EH (cell line): ENCODE measurements at regions not wholly inside any gene's neighbourhood (a gene's known extent, or its start where the extent isn't known, plus 50 kb on each side); places are given as distances from the start of the nearest gene placed in this dataset.
"Not testable (repeated sequence)": the region's sequence is repeated elsewhere in the genome, so short reads cannot be mapped to it uniquely, and the experiment has no call there.

ENCODE experiments used
- DNase-seq: peaks from one replicate; pipeline ENCODE4 v3.0.0-alpha.2; 2015; ENCODE audit warnings: low read depth

DNA sequence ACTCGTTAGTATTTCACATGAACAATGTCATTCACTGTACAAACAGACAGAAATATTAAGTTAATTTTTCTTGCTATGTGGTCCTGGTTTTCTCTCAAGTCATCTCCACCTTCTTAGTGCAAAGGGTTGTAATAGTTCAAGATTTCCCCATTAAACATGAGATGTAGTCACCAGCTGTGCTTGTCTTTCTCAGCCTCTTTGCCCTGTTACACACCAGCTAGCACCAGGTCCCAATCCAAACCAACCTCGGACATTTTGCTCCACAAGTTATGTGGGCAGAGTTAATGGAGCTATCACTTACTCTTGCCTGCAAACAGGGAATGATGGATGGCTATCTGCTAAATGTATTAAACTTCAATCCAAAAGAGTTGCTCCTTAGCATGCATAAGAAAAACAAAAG is 328.1 kb downstream of the TLE1 start:
- no peak for DNase-seq

- no peak for DNase-seq
Observed at GRCh38 chr9:81351166-81351565, 338.2 kb downstream of the TLE1 start.

DNA sequence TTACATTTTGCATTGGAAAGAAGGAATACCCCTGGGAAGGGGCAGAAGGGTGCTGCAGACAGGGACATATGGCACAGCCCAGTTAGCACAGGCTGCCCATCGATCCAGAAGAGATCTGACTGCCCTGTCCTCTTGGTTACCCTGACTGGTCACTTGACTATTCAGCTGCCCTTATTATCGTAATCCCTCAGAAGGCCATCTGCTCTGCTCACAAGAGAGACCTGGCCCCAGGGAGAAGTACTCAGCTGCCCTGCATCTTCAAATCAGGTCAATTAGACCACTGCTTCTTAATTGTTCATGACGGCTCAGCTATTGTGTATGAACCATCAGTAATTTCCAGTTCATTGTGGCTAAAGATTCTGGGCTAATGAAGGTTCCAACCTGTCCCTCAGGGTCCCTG is 345.0 kb downstream of the TLE1 start:
- no peak for DNase-seq

GRCh38 chr9:81335879-81336421 is 353.4 kb downstream of the TLE1 start:
- DNase-seq: no peak

DNA sequence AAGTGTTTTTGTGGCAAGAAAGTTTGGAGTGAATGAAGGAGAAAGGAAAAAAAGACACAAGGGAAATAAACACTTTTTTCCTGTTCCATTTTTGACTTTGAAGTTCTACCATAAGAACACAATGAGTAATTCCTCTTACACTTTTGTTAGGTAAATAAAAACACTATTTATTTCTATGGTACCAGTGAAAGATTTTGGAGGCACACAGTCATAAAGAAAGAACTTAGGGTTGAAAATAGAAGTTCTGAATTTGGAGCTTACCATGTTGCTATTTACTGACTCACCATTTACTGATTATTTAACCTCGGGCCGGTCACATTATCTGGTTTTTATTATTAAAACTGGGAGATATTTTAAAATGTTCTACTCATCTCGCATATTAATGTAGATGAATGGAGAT is 367.8 kb downstream of the TLE1 start:
- DNase-seq: peak; percentile 0

- DNase-seq: no peak
Observed at GRCh38 chr9:81320909-81321482, 368.4 kb downstream of the TLE1 start.

DNA sequence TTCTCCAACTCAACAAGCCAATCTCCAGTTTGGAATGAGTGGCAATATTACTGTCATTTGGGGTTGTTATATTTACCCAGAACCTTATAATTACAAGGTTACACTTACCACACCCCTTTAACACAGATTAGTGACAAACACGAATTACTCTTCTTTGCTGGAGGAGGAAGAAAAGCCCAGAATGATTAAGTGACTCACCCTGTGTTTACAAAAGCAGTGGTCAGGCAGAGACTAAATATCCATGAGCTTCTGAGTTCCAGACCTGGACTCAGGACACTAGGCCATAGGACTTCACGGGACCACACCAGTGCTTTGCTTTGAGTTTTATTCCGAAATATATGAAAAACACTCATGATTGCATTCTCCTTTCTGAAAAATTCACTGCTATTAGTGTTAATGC is 370.8 kb downstream of the TLE1 start:
- peak; percentile 38 for DNase-seq

DNA sequence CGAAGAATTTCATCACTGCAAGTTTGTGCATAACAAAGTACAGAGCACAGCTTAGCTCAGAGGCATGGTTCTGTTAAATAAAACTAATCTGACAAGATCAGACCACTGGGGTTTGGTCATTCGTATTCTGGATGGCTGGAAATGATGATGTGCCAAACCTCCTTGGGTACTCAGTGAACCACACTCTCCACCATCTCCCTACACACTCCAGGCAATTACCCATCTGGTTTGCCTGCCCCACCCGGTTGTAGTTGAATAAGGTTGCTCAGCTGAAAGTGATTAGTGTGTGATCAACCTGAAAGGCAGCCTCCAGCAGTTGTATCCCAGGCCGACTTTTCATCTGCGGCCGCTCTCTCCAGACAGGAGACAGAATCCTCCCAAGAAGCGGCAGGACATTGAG is 371.4 kb downstream of the TLE1 start:
- DNase-seq: peak; percentile 1

DNA sequence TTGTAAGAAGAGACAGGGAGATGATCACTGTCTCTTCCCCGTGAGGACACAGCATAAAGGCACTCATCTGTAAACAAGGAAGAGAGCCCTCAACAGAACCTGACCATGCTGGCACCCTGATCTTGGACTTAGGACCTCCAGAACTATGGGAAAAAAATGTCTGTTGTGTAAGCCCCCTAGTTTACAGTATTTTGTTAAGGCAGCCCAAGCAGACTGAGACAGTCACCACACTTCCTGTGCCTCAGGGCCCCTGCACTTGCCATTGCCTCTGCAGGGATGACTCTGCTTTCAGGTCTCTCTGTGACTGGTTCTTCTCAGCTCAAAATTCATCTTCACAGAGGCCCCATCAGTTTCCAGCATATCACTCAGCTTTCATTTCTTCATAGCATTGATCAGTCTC is 372.1 kb downstream of the TLE1 start:
- peak; percentile 8 for DNase-seq

DNA sequence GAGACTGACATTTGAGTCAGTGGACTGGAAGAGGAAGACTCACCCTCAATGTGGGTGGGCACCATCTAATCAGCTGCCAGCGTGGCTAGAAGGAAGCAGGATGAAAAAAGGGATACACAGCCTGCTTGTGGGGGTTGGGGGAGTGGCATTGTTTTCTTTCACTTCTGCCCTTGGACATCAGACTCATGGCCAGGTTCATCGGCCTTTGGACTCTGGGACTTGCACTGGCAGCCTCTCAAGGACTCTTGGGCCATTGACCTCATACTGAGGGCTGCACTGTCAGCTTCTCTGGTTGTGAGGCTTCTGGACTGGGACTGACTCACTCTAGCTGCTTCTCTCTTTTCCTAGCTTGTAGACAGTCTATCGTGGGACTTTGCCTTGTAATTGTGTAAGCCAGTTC is 374.9 kb downstream of the TLE1 start:
- DNase-seq: no peak

DNA sequence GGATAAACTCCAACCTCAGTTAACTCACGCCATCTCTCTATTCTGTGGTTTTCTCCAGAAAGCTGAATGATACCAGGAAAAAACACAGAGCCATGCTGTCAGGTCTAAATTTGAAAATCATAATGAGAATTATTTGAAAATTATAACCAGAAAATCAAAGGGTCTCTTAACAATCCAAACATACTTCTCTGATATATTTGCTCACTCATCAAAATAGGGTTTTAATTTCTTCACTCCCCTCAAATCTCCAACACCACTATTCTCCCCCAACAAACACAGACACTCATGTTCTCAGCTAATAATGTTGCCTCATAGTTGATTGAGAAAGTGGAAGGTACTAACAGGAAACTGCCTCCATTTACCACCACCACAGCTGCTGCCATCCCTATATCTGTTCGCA is 375.5 kb downstream of the TLE1 start:
- no peak for DNase-seq

DNA sequence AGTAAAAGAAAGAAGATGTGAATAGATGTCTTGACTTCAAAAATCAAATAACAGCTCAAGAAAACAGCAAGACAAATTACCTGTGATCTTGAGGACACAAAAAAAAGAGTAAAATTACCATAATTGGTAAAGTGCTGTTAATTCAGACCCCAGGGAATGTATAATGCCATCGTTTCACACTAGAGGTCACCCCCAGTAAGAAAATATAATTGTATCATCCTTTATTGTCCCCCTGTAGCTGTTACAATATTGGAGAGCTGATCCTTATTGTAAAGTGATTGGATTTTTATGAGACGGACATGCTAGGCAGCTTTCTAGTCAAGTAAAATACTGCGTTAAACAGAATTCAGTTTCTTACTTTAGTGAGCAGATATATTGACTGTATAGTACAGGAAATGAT is 377.0 kb downstream of the TLE1 start:
- DNase-seq: peak; percentile 12

- no peak for DNase-seq
Observed at GRCh38 chr9:81308404-81308803, 380.9 kb downstream of the TLE1 start.

DNA sequence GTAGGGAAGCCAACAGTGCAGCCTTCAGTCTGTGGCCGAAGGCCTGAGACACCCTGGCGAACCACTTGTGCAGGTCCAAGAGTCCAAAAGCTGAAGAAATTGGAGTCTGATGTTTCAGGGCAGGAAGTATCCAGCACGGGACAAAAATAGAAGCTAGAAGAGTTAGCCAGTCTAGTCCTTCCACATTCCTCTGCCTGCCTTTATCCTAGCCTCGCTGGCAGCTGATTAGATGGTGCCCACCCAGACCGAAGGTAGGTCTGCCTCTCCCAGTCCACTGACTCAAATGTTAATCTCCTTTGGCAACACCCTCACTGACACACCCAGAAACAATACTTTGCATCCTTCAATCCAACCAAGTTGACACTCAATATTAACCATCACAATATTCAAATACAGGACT is 381.6 kb downstream of the TLE1 start:
- not testable (repeated sequence) for DNase-seq

- DNase-seq: no peak
Observed at GRCh38 chr9:81305561-81306182, 383.7 kb downstream of the TLE1 start.

- no peak for DNase-seq
Observed at GRCh38 chr9:81303658-81304057, 385.7 kb downstream of the TLE1 start.

DNA sequence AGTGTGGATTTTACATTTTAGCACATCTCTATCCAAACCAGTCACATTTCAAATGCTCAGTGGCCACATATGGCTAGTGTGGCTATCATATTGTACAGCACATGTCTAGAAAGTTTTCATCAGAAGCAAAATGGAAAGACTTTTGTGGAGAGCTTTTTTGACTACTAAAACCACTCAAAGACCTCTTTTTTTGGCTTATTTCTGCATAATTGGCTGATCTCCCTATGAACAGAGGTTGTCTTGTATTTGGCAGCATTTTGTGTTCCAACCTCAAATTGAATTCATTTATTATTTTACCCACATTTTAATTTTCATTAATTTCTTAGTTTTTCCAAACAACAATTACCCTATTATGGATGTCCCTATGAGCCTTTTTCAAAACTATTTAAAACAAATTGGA is 395.7 kb downstream of the TLE1 start:
- no peak for DNase-seq

DNA sequence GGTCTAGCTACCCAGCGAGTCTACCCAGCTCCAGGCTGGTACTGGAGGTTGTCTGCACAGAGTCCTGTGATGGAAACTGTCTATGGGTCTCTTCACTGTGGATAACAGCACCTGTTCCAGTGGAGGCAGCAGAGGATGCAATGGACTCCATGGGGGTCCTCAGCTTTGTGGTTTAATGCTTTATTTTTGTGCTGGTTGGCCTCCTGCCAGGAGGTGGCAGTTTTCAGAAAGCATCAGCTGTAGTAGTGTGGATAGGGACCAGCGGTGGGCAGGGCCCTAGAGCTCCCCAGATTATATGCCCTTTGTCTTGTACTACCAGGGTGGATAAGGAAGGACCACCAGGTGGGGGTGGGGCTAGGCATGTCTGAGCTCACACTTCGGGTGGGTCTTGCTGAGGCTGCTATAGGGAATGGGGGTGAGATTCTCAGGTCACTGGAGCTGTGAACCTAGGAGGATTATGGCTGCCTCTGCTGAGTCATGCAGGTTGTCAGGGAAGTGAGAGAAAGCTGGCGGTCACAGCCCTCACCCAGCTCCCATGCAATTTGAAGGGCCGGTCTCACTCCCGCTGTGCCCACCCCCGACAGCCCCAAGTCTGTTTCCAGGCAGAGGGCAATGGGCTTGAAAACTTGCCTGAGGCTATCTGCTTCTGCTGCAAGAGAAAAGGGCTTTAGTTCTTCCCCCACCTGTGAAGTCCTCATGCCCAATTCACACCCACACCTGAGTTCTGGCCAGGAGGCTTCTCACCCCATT is 397.1 kb downstream of the TLE1 start:
- no peak for DNase-seq

GRCh38 chr9:81289622-81290021 is 399.7 kb downstream of the TLE1 start:
- no peak for DNase-seq

DNA sequence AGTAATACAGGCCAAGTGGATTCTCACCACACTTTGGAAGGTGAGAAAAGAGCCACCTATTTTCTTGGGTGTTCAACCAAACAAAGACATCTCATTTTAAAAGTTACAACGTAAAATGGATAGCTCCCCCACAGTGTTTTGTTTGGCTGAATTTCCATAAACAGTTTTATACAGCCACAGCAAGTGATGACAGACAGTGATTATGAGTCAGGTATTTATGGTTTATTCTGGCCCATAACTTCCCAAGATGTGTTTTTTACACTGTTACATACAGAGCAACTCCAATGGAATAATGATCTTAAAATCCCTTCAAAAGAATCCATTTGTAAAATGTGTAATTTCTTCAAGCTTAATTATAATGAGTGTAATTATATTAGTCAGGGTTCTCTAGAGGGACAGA is 421.3 kb downstream of the TLE1 start:
- peak; percentile 2 for DNase-seq

- no peak for DNase-seq
Observed at GRCh38 chr9:81266674-81267073, 422.7 kb downstream of the TLE1 start.

DNA sequence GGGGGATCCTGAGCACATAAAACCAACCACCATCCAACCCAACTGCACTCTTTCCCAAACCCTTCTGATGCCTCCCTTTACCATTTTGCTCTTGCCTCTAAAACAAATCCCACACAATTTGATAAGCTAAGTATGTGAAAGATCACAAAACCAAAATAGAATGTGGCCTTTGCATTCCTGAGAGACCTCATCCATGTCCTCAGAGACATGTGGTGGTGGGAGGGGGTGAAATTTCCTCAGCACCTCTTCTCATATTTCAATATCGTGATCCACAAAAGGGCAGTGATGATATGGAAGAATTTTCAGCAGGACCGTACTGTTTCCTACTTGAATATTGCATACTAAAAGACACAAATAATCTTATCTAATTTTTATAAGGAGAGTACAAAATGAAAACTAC is 423.3 kb downstream of the TLE1 start:
- no peak for DNase-seq

DNA sequence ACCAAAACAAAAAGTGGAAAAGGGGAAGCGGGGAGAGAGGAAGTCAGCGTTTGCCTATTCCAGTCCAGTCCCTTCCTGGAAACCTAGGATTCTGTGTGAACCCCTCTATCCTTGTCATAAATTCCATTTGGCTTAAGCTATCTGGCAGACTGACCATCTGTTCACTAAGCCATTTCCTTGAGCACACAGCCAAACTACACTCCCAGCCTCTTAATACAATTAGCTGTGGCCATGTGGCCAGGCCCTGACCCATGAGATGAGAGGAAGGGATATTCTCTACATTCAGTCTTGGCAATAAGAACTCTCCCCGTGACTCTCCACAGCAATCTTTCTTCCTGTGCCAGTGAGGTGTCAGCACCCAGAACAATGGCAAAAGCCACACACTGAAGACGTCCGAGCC is 424.8 kb downstream of the TLE1 start:
- no peak for DNase-seq
